Neural crest cell (in vitro differentiated cells): ENCODE measurements at regions not wholly inside any gene's neighbourhood (a gene's known extent, or its start where the extent isn't known, plus 50 kb on each side); places are given as distances from the start of the nearest gene placed in this dataset.

ENCODE experiments used
- DNase-seq: peaks from one replicate; pipeline ENCODE4 v3.0.0; 2021; ENCODE audit warnings: low read depth, mixed read lengths, low spot score
- H3K27ac Mint-ChIP-seq: one replicate; pipeline ENCODE4 v1.8.0; 2021; ENCODE audit warnings: mild to moderate bottlenecking, mixed read lengths; ENCODE audit not compliant: unreplicated experiment
- H3K27me3 Mint-ChIP-seq: 2 replicates; pipeline ENCODE4 v1.8.0; 2021; ENCODE audit warnings: low read depth, mild to moderate bottlenecking, mixed read lengths
- H3K36me3 Mint-ChIP-seq: 2 replicates; pipeline ENCODE4 v1.8.0; 2021; ENCODE audit warnings: low read depth, mild to moderate bottlenecking, mixed read lengths
- H3K4me1 Mint-ChIP-seq: 2 replicates; pipeline ENCODE4 v1.8.0; 2021; ENCODE audit warnings: mixed read lengths
- H3K4me3 Mint-ChIP-seq: one replicate; pipeline ENCODE4 v1.8.0; 2021; ENCODE audit warnings: mild to moderate bottlenecking, mixed read lengths
- H3K9me3 Mint-ChIP-seq: 2 replicates; pipeline ENCODE4 v1.8.0; 2021; ENCODE audit warnings: mixed read lengths
- CTCF ChIP-seq: fragments of 200-600 bp; sonication (generic); conservative IDR thresholded peaks from 2 replicates; pipeline ENCODE4 v1.5.0; 2021; ENCODE audit warnings: antibody characterized with exemption, mild to moderate bottlenecking

GRCh38 chr14:38847161-38847560 lies 255.9 kb downstream of the SEC23A start:
- H3K27ac Mint-ChIP-seq, result no peak overlapping the region
- no peak overlapping the region for H3K4me3 Mint-ChIP-seq
- H3K4me1 Mint-ChIP-seq, result peaks cover 11% of the 10 kb centered on the region
- TF ChIP-seq CTCF, result no peak
- no peak for DNase-seq
- H3K27me3 Mint-ChIP-seq, result no peaks in the 10 kb centered on the region
- no peaks in the 10 kb centered on the region for H3K9me3 Mint-ChIP-seq
- no peaks in the 10 kb centered on the region for H3K36me3 Mint-ChIP-seq

- H3K4me1 Mint-ChIP-seq, result no peaks in the 10 kb centered on the region
- no peak for DNase-seq
- no peak overlapping the region for H3K27ac Mint-ChIP-seq
- no peak for TF ChIP-seq CTCF
- H3K36me3 Mint-ChIP-seq, result no peaks in the 10 kb centered on the region
- H3K4me3 Mint-ChIP-seq, result no peak overlapping the region
- H3K9me3 Mint-ChIP-seq, result no peaks in the 10 kb centered on the region
- no peaks in the 10 kb centered on the region for H3K27me3 Mint-ChIP-seq
Measured at GRCh38 chr14:38839694-38840365, 263.2 kb downstream of the SEC23A start.

GRCh38 chr14:38838979-38839323 lies 264.1 kb downstream of the SEC23A start:
- peak overlapping the region; percentile 75 for H3K27ac Mint-ChIP-seq
- H3K27me3 Mint-ChIP-seq, result no peaks in the 10 kb centered on the region
- TF ChIP-seq CTCF, result no peak
- no peak for DNase-seq
- H3K9me3 Mint-ChIP-seq, result no peaks in the 10 kb centered on the region
- no peaks in the 10 kb centered on the region for H3K4me1 Mint-ChIP-seq
- H3K4me3 Mint-ChIP-seq, result no peak overlapping the region
- no peaks in the 10 kb centered on the region for H3K36me3 Mint-ChIP-seq

- no peaks in the 10 kb centered on the region for H3K27me3 Mint-ChIP-seq
- H3K27ac Mint-ChIP-seq, result peak overlapping the region; percentile 75
- TF ChIP-seq CTCF, result no peak
- no peaks in the 10 kb centered on the region for H3K36me3 Mint-ChIP-seq
- DNase-seq, result no peak
- H3K9me3 Mint-ChIP-seq, result no peaks in the 10 kb centered on the region
- no peak overlapping the region for H3K4me3 Mint-ChIP-seq
- no peaks in the 10 kb centered on the region for H3K4me1 Mint-ChIP-seq
Measured at GRCh38 chr14:38838049-38838978, 264.7 kb downstream of the SEC23A start.

- no peak for TF ChIP-seq CTCF
- Mint-ChIP-seq H3K9me3 (no peaks in the 10 kb centered on the region), H3K4me1 (no peaks in the 10 kb centered on the region), H3K36me3 (no peaks in the 10 kb centered on the region), H3K4me3 (no peak overlapping the region), H3K27me3 (no peaks in the 10 kb centered on the region), H3K27ac (no peak overlapping the region)
- DNase-seq, result no peak
Measured at GRCh38 chr14:38837343-38838048, 265.5 kb downstream of the SEC23A start.
